CD14-positive monocyte (primary cell): ENCODE measurements at regions not wholly inside any gene's neighbourhood (a gene's known extent, or its start where the extent isn't known, plus 50 kb on each side); places are given as distances from the start of the nearest gene placed in this dataset.

ENCODE experiments used
- DNase-seq, 3 donors: peaks; one replicate each; pipeline ENCODE4 v3.0.0-alpha.2; 2011 to 2022
- H2AFZ ChIP-seq: 2 replicates; pipeline ENCODE4 v1.6.0; 2012; ENCODE audit warnings: mild to moderate bottlenecking, low read depth, low read length, inconsistent platforms; ENCODE audit not compliant: insufficient read depth, poor library complexity, severe bottlenecking
- H3K27ac ChIP-seq, 2 donors: 1 replicate in 1 of 2; 2 replicates in 1 of 2; pipeline ENCODE4 v1.5.1; 2012 to 2013; ENCODE audit warnings: low read length in 2 of 2, control low read depth in 1 of 2, inconsistent platforms in 1 of 2, low read depth in 1 of 2, mild to moderate bottlenecking in 1 of 2
- H3K27me3 ChIP-seq, 2 donors: one replicate each; pipeline versions ENCODE4 v1.6.0 to v1.6.1; 2011 to 2013; ENCODE audit warnings: low read length in 2 of 2; ENCODE audit not compliant: control insufficient read depth in 2 of 2, insufficient read depth in 2 of 2
- H3K36me3 ChIP-seq, 2 donors: replicated peaks in 1 of 2; 1 replicate in 1 of 2; 2 replicates in 1 of 2; pipeline versions ENCODE4 v1.5.1 to v1.6.1; 2012 to 2013; ENCODE audit warnings: low read length in 2 of 2, control low read depth in 1 of 2, inconsistent platforms in 1 of 2, mild to moderate bottlenecking in 1 of 2; ENCODE audit not compliant: insufficient read depth in 2 of 2, control insufficient read depth in 1 of 2
- H3K4me1 ChIP-seq, 2 donors: 1 replicate in 1 of 2; 2 replicates in 1 of 2; pipeline versions ENCODE4 v1.5.1 to v1.6.1; 2012 to 2013; ENCODE audit warnings: low read length in 2 of 2, control low read depth in 1 of 2, inconsistent platforms in 1 of 2, mild to moderate bottlenecking in 1 of 2, moderate library complexity in 1 of 2; ENCODE audit not compliant: insufficient read depth in 2 of 2, control insufficient read depth in 1 of 2
- H3K4me2 ChIP-seq: replicated peaks from 2 replicates; pipeline ENCODE3; 2012; ENCODE audit warnings: low read length, moderate library complexity, mild to moderate bottlenecking; ENCODE audit not compliant: poor library complexity, severe bottlenecking; ENCODE audit errors: extremely low read depth
- H3K4me3 ChIP-seq, 3 experiments: fragments of 200-600 bp in 1 of 3; sonication (generic) in 1 of 3; replicated peaks in 1 of 3; 1 replicate in 2 of 3; 2 replicates in 1 of 3; pipeline ENCODE4 v1.5.1; 2011 to 2013; ENCODE audit warnings: low read length in 3 of 3, mild to moderate bottlenecking in 3 of 3, control low read depth in 2 of 3, low read depth in 2 of 3, inconsistent platforms in 1 of 3, moderate library complexity in 1 of 3
- H3K79me2 ChIP-seq: 2 replicates; pipeline ENCODE4 v1.6.0; 2012; ENCODE audit warnings: mild to moderate bottlenecking, control low read depth, inconsistent platforms, low read length, moderate library complexity; ENCODE audit not compliant: insufficient read depth
- H3K9ac ChIP-seq: 2 replicates; pipeline ENCODE4 v1.6.0; 2017; ENCODE audit warnings: low read length, mild to moderate bottlenecking; ENCODE audit not compliant: insufficient read depth, poor library complexity, severe bottlenecking
- H3K9me3 ChIP-seq, 2 donors: replicated peaks in 1 of 2; 1 replicate in 1 of 2; 2 replicates in 1 of 2; pipeline versions ENCODE4 v1.5.1 to v1.6.1; 2012 to 2013; ENCODE audit warnings: low read length in 2 of 2, control low read depth in 1 of 2; ENCODE audit not compliant: control insufficient read depth in 1 of 2, insufficient read depth in 1 of 2
- H4K20me1 ChIP-seq: 2 replicates; pipeline ENCODE4 v1.6.0; 2012; ENCODE audit warnings: mild to moderate bottlenecking, low read length, control low read depth, moderate library complexity; ENCODE audit not compliant: insufficient read depth
- H3K27ac Mint-ChIP-seq, 7 donors: one replicate each; pipeline ENCODE4 v1.8.0; 2020; ENCODE audit warnings: mild to moderate bottlenecking in 7 of 7, mixed read lengths in 7 of 7, moderate library complexity in 6 of 7, inconsistent platforms in 2 of 7
- H3K27me3 Mint-ChIP-seq, 3 donors: one replicate each; pipeline ENCODE4 v1.8.0; 2021 to 2022; ENCODE audit warnings: low read depth in 3 of 3, mild to moderate bottlenecking in 3 of 3, mixed read lengths in 3 of 3, moderate library complexity in 3 of 3, inconsistent platforms in 1 of 3
- H3K36me3 Mint-ChIP-seq, 2 donors: one replicate each; pipeline ENCODE4 v1.8.0; 2020; ENCODE audit warnings: mixed read lengths in 2 of 2, inconsistent platforms in 1 of 2, mild to moderate bottlenecking in 1 of 2
- H3K4me1 Mint-ChIP-seq: one replicate; pipeline ENCODE4 v1.8.0; 2020; ENCODE audit warnings: mild to moderate bottlenecking, mixed read lengths
- H3K4me3 Mint-ChIP-seq, 2 donors: one replicate each; pipeline ENCODE4 v1.8.0; 2020; ENCODE audit warnings: mild to moderate bottlenecking in 2 of 2, mixed read lengths in 2 of 2, moderate library complexity in 1 of 2
- H3K9me3 Mint-ChIP-seq, 7 donors: one replicate each; pipeline ENCODE4 v1.8.0; 2020 to 2022; ENCODE audit warnings: mixed read lengths in 7 of 7, mild to moderate bottlenecking in 6 of 7, moderate library complexity in 6 of 7, inconsistent platforms in 2 of 7
- CTCF ChIP-seq: fragments of 200-600 bp; IDR thresholded peaks from one replicate; pipeline ENCODE4 v1.8.0; 2022; ENCODE audit warnings: antibody characterized with exemption, mild to moderate bottlenecking
- WGBS: methylation state at CpG from one replicate; pipeline ENCODE4 v1.1.5; 2013; ENCODE audit warnings: missing lambda C conversion rate; ENCODE audit not compliant: insufficient coverage; 5-methylcytosine and 5-hydroxymethylcytosine counted together
- intact Hi-C, 2 donors: fragments of 100-400 bp; cut with micrococcal nuclease; formaldehyde crosslinking; loops; one replicate each; pipeline versions ENCODE4 v1.15.0 to v1.15.1; 2023

DNA sequence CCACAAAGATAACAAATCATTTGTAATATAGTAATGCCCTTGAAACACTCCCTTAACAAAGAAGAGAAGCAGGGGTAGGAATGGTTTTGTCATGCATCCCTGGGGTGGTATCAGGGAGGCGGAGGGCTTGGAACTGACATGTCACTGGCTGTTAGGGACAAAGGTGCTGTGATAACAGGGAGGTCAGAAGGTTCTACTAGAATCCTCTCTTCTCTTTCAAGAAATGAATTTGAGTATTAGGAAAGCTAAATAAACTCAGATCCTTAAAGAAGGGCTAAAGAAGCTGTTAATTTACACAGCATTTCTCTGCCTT lies 65.4 kb upstream of the ADAMTS18 start:
- Mint-ChIP-seq H3K36me3 (no peaks in the 10 kb centered on the region), H3K9me3 (peaks cover 2 to 10% (median 5%) of the 10 kb centered on the region in 7 donors), H3K27ac (no peak overlapping the region), H3K4me1 (no peaks in the 10 kb centered on the region), H3K27me3 (peaks cover 0 to 1% (median 0%) of the 10 kb centered on the region in 3 donors), H3K4me3 (no peak overlapping the region)
- WGBS = no CpG with 5 or more reads among the region's 1 CpG
- no peak overlapping the region for H3K4me3 ChIP-seq
- no peak overlapping the region for H3K4me2 ChIP-seq
- no peaks in the 10 kb centered on the region for H3K36me3 ChIP-seq
- no peak for TF ChIP-seq CTCF
- no peaks in the 10 kb centered on the region for H3K4me1 ChIP-seq
- H3K27me3 ChIP-seq = no peaks in the 10 kb centered on the region
- no peak overlapping the region for H3K27ac ChIP-seq
- H3K9ac ChIP-seq = no peak overlapping the region
- intact Hi-C loops = no loop called here
- no peaks in the 10 kb centered on the region for H3K79me2 ChIP-seq
- peaks cover 0 to 4% of the 10 kb centered on the region in 2 donors for H3K9me3 ChIP-seq
- no peak for DNase-seq
- no peaks in the 10 kb centered on the region for H4K20me1 ChIP-seq
- no peak overlapping the region for H2AFZ ChIP-seq

- no peak overlapping the region for H3K4me3 ChIP-seq
- no peak for DNase-seq
- no peak overlapping the region for H3K27ac Mint-ChIP-seq
- no peak overlapping the region for H3K27ac ChIP-seq
- 89% methylated on average over 3 of the region's 7 CpGs for WGBS
- H3K27me3 ChIP-seq = no peaks in the 10 kb centered on the region
- no peaks in the 10 kb centered on the region for H4K20me1 ChIP-seq
- no peaks in the 10 kb centered on the region for H3K36me3 ChIP-seq
- H3K36me3 Mint-ChIP-seq = no peaks in the 10 kb centered on the region
- no peak overlapping the region for H2AFZ ChIP-seq
- H3K4me1 ChIP-seq = no peaks in the 10 kb centered on the region
- no peak for TF ChIP-seq CTCF
- no peak overlapping the region for H3K4me3 Mint-ChIP-seq
- intact Hi-C loops = no loop called here
- H3K9me3 Mint-ChIP-seq = peaks cover 2 to 8% (median 5%) of the 10 kb centered on the region in 7 donors
- no peak overlapping the region for H3K4me2 ChIP-seq
- H3K4me1 Mint-ChIP-seq = no peaks in the 10 kb centered on the region
- no peaks in the 10 kb centered on the region for H3K79me2 ChIP-seq
- no peak overlapping the region for H3K9ac ChIP-seq
- peaks cover 0 to 4% of the 10 kb centered on the region in 2 donors for H3K9me3 ChIP-seq
- H3K27me3 Mint-ChIP-seq = peaks cover 0 to 1% (median 0%) of the 10 kb centered on the region in 3 donors
Observed at GRCh38 chr16:77500934-77501664, 66.3 kb upstream of the ADAMTS18 start.
